MV-4-11 (cell line): ENCODE measurements at regions not wholly inside any gene's neighbourhood (a gene's known extent, or its start where the extent isn't known, plus 50 kb on each side); places are given as distances from the start of the nearest gene placed in this dataset.

Experiments
- DNase-seq: peaks from one replicate; lab custom pipeline; 2025; lab: John Stamatoyannopoulos, UW

GRCh38 chr2:207236156-207236935, 70.6 kb upstream of the KLF7 start:
- peak; percentile 82 for DNase-seq

DNA sequence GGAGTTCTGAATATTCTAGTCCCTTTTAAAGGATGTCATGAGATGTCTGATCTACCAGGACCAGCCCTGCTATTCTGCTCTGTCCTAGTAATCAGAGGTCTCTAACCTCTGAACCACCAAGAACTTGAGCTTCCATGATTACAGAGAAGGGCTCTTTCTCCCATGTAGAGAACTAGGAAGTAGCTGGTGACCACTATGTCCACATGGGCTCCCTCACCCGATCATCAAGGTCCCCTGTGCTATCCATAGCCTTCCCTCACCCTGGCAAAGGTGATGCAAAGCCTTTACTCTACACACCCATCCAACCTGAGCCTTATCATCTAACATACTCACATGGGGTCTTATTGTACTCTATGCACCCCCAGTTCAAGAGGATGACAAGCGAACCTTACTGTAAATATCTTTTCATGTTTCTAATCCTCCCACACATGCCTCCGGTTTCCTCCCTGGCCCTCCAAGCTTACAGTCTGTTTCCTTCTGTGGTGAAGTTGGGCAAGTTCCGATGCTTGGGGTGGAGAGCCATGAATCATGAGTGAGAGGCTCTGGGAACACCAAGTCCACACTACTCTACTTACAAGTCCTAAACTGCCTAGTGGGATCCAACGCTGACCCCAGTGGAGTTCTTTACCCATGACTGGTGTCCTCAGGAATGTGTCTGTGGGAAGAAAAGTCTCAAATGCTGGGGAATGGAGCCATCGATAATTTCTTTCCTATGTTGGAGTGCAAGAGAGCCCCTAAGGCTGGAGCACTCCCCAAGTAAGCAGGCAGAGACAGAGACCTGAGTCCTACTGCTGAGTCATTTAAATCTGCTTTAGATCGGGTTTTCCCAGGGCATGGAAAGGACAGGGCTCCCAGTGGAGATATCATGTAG, 73.3 kb upstream of the KLF7 start:
- DNase-seq, result peak; percentile 97

DNA sequence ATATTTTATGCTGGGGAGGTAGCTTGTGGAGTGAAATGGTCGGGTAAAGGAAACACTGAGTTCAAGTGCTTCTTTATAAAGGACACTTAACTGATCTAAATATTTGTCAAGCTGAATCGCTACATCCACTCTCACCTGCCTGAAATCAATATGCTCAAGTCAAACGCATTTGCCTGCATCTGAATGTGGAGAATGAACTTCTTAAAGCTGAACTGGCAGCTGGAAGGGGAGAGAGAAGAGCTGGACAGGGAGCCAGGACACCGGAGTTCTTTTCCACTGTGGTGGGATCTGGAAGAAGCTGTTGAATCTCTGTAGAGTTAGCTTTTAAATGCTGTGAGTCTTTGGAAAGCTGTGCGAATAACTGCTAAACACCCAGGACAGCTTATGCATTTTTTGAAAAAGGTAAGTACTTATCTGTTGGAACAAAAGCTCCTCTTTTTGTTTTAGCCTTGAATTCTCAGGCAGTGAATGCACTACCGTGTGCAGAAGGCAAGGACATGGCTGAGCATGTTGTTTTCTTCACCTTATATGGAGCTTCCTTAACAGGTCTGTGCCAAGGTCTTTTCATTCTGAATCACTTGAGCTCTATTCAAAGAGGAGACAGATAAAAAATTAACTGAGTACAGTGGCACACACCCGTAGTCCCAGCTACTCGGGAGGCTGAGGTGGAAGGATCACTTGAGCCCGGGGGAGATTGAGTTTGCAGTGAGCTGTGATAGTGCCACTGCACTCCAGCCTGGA, 74.2 kb upstream of the KLF7 start:
- DNase-seq, result no peak

DNA sequence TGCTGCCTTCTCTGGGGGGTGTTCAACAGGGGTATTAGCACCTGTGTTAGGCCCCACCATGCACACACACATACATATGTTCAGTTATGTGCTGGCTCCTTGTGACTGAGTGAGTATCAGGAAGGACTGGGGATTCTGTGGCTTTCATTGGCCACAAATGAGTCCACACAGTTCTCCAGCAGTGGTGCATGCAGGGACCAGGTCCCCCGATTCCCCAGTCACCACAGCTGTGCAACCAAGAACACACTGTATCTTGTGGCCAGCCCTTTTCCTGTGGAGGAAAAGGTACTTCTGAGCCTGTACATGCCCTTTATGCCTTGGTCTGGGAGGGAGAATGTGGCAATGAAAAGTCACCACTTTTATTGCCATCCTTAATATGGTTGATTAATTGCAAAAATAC, 74.9 kb upstream of the KLF7 start:
- DNase-seq, result peak; percentile 71

DNA sequence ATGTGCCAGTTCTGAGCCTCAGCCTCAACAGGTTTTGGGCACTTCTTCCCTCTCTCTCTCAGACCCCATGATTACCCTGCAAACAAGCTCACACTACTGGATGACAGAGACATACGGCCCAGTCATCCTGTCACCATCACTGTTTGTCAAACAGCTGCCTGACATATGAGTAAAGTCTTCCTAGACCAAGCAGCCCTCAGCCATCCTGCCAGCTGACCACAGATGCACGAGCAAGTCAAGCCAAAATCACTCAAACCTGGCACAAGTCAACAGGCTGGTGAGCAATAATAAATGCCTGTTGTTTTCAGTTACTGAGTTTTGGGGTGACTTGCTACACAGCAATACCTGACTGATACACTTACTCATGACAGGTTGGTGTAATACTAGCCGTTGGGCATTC, 75.5 kb upstream of the KLF7 start:
- DNase-seq, result peak; percentile 46

GRCh38 chr2:207243601-207244000, 77.9 kb upstream of the KLF7 start:
- no peak for DNase-seq

DNA sequence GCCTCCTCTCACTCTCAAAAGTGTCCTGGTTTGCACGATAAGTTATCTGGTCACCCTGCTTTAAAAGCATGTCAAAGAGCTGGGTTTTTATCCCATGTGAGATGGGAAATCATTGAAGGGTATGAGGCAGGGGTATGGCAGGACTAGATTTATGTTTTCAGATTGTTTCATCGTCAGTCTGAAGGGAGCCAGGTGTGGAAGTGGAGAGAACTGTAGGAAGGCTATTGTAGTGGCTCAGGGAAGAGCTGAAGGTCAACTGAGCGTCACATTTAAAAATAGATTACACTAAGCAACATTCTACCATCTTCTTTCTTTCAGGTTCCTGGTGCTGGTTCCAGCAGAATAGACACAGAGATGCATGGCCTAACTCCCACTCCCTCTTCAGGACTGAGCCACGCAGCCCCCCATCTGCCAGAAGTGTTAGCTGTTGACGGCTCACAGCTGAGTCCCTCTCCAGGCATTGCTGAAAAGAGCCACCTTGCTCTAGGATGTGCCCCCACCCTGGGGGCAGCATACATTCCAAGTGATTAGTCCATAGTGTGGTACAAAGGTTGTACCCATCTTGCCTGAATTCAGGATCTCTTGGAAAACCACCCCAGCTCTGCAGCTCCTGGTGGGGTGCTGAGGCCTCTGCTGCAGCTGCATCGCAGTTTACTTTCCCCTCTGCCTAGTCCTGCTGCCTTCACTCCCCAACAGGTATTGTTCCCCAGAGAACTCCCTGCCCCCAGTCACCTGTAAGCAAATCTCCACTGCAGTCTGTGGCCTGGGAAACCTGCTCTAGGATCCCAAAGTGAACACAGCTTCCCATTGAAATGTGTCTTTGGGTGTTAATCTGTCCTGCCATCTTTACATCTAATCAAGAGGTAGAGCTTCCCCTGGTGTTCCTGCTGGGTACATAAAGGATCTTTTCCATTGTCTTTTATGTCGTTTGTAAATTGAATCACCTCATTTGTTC, 79.5 kb upstream of the KLF7 start:
- DNase-seq, result no peak

DNA sequence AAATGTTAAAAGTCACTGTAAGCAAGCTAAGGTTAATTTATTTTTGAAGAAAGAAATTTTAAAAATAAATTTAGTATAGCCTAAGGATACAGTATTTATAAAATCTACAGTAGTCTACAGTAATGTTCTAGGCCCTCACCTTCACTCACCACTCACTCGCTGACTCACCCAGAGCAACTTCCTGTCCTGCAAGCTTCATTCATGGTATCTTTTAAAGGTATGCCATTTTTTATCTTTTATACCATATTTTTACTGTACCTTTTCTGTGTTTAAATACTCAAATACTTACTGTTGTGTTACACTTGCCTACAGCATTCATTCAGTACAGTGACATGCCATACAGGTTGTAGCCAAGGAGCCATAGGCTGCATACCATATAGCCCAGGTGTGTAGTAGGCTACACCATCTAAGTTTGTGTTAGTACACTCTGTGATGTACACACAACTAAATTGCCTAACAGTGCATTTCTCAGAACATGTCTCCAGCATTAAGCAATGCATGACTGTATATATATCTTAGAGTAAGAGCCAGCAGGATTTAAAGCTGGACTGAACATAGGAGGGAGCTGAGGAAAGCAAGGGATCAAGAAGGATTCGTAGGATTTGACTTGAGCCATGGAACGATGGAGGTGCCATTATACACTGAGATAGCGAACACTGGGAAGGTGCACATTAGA, 83.1 kb upstream of the KLF7 start:
- no peak for DNase-seq

- DNase-seq, result no peak
Measured at GRCh38 chr2:207251022-207251421, 85.3 kb upstream of the KLF7 start.

DNA sequence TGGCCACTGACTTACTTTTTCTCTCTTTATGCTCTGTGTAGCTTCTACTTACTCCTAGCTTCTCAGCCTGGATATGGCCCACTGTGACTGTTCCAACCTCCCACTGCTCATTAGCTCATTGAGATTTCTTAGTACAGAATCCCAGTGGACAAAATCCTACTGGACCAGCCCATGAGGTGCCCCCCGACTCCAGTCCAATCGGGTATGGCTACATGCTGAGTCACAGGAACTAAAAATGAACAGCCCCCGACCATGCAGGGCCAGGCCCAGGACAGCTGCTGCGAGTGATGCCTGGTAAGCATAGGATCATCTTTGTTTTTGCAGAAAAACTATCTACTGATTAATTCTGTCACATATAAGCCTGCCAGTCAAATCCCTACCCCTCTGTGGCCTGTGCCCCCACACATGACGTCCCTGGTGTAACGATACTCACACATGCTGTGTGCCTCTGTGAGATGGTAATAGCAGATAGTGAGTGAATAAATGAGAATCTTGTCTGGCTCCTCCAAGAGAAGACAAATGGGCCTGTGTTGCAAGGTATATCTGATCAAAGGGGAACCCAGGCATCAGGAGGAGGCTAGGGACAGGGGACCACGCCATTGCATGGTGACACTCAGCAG, 85.9 kb upstream of the KLF7 start:
- DNase-seq, result no peak

- no peak for DNase-seq
Measured at GRCh38 chr2:207252416-207252815, 86.7 kb upstream of the KLF7 start.

- no peak for DNase-seq
Measured at GRCh38 chr2:207252979-207253645, 87.4 kb upstream of the KLF7 start.

DNA sequence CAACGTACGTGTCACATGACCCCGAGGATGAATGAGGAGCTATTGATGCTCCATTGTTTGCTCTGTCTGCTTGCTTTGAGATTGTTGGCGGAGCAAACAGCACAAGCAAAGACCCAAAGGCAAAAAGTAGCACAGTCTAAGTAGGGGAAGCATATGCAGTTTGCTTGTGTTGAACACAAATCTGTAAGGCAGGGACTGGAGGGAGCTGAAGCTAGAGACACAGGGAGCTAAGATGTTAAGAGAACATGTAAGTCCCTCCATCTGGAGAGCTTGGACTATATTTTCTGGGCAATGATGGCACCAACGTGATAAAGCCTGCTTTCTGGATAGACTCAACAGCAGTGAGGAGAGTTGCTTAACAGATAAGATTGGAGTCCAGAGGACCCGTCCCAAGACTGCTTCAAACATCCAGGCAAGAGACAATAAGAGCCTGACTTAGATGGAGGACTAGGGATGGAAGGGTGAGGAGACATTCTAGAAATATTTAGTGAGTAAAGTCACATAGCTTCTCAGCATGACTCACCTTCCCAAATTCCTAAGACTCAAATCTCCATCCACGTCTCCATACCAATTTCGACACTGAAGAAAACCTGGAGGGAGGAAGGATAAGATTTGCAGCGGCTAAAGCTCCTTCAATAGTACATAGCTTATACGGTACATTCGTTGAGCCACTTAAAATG, 88.1 kb upstream of the KLF7 start:
- no peak for DNase-seq

DNA sequence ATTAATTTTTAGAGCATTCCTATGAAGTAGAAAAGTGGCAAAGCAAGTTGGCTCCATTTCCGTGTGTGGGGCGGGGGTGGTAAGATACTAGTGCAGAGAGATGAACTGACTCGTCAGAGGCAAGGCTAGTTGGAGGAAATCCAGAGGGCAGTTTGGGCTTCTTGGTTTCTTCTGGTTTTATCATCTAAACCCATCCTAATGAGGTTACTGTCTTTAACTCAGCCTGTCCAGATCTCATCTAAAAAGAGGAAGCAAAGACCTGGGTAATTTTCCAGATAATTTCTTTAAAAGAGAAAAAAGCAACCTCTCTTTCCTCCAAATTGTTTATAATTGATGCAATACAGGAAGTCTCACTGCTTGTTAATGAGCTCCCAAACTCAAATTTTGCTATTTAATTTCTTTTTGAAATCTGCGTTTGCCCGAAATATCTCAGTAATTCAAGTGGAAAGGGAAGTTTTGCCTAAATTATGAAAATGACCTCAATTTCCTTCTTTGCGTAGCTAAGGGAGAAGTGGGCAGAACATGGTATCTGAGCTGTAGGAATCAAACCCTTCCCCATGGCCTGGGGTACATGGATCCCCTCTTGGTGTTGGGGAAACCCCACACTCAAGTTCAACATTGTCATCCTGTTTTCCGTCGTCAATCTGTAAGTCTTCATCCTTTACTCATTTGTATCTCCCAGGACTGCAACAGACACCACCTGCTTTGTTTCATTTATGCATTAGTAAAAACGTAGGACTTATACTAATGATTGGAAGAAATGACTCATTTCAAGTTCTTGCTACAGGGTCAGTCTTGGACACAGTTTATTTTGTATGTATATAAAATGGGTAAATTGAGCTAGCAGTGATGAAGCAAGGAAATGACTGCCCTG, 89.1 kb upstream of the KLF7 start:
- DNase-seq, result peak; percentile 81

DNA sequence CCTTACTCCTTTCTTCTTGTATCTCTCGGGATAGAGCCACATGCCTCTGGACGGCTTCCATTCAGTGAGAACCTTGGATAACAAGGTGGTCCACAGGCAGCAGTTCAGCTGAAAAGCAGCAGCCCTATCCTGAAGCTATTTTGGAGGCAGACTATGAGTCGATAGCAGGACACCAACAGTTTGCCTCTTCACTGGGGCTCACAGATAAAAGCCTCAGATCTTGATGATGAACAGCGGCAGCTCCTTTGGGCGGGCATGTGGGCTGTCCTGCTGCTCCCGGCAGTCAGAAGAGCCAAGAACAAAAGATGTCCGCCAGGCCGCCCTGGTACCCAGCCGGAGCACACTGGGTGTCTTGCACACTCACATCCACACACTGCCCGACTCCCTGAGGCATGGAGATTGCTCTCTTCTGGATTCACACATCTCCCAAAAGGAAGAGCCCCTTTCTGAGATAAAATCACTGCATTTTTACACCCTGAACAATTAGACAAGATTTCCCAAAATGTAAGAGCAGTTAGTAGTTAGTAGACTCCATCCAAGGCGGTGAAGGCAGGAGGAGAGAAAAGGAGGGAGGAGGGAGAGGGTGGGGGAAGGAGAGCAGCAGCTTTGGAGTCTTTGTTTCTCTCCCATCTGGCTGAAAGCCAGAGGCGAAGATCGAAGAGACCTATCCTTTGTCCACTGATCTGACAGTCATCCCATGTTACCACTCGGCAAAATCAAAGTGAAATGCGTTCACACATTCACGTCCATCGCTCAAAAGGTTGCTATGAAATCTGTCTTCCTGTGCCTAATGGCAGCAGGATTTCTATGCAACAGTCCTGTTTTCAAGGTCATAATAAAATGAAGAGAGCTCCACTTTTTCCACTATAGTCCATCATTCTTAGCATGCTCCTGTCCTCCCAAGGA, 90.1 kb upstream of the KLF7 start:
- no peak for DNase-seq

DNA sequence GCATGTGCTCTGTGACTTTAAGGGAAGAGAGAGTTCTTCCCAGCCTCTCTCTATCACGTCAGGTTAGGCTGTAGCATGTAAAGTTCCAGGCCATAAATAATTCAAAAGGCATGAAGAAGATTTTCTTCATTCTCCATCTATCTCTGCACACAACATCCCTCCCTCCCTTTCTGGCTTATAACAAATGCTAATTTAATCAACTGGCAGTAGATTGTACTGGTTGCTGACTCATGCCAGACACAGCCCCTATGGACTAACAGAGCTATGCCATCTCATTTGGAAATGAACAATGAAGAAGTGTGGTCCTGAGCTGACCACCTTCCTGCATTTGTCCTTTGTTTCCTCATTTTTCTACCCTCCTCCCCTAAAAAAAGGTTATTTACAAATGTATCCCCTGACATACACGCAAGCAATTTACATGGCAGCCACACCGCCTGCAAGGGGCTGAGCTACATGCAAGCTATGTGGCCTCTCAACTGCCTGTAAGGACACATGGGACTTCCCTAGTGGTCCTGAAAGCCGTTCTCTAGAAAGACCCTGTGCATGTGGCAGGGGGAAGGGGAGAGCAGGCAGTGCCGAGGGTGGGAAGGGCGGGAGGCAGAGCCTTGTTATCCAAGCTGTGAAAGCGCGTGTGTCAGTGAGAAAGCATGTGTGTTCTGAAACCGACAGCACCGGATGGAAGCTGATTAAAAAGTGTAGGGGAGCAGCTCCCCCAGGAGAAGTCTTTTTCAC, 90.9 kb upstream of the KLF7 start:
- DNase-seq, result peak; percentile 23
